GM12872 (cell line): ENCODE measurements at regions not wholly inside any gene's neighbourhood (a gene's known extent, or its start where the extent isn't known, plus 50 kb on each side); places are given as distances from the start of the nearest gene placed in this dataset.

Source experiments
- CTCF ChIP-seq: IDR thresholded peaks from 3 replicates; pipeline ENCODE4 v1.5.1; 2011; ENCODE audit warnings: low read depth, mild to moderate bottlenecking, low read length, moderate library complexity; ENCODE audit not compliant: insufficient read depth

GRCh38 chr4:100828364-100828763, 310.5 kb upstream of the EMCN start:
- TF ChIP-seq CTCF, result no peak

GRCh38 chr4:100827756-100828155, 309.9 kb upstream of the EMCN start:
- no peak for TF ChIP-seq CTCF

GRCh38 chr4:100826808-100827548, 309.2 kb upstream of the EMCN start:
- TF ChIP-seq CTCF, result no peak

- TF ChIP-seq CTCF, result no peak
These were observed 308.2 kb upstream of the EMCN start for GRCh38 chr4:100826067-100826466.

- TF ChIP-seq CTCF, result no peak
These were observed 306.1 kb upstream of the EMCN start for GRCh38 chr4:100823993-100824323.

GRCh38 chr4:100823066-100823992, 305.5 kb upstream of the EMCN start:
- no peak for TF ChIP-seq CTCF

- no peak for TF ChIP-seq CTCF
These were observed 302.4 kb upstream of the EMCN start for GRCh38 chr4:100820249-100820648.
